WTC11 (cell line): ENCODE measurements at regions not wholly inside any gene's neighbourhood (a gene's known extent, or its start where the extent isn't known, plus 50 kb on each side); places are given as distances from the start of the nearest gene placed in this dataset.

Experiments used
- ATAC-seq: fragments of 200-7000 bp; cut with Tn5 transposase; 2 replicates; pipeline ENCODE4 v1.10.0; 2021; ENCODE audit warnings: mild to moderate bottlenecking, moderate library complexity
- CTCF ChIA-PET: fragments of 300-600 bp; sonication (Branson Sonifier 250); formaldehyde crosslinking; loops from one replicate; lab custom pipeline; 2021; ENCODE audit warnings: antibody characterized with exemption; lab: Charles Lee
- POLR2A ChIA-PET: fragments of 350-600 bp; sonication (Branson Sonifier 250); formaldehyde crosslinking; loops from one replicate; lab custom pipeline; 2021; ENCODE audit warnings: antibody characterized with exemption; lab: Charles Lee
- DNase-seq: peaks from one replicate; pipeline ENCODE4 v3.0.0; 2021; ENCODE audit warnings: low spot score
- H3K27ac Mint-ChIP-seq: 2 replicates; pipeline ENCODE4 v1.8.0; 2021; ENCODE audit warnings: mixed read lengths
- H3K27me3 Mint-ChIP-seq: 2 replicates; pipeline ENCODE4 v1.8.0; 2021; ENCODE audit warnings: low read depth, mild to moderate bottlenecking, moderate library complexity, mixed read lengths
- H3K36me3 Mint-ChIP-seq: 2 replicates; pipeline ENCODE4 v1.8.0; 2021; ENCODE audit warnings: mixed read lengths
- H3K4me1 Mint-ChIP-seq: 2 replicates; pipeline ENCODE4 v1.8.0; 2022; ENCODE audit warnings: mixed read lengths
- H3K4me3 Mint-ChIP-seq: 2 replicates; pipeline ENCODE4 v1.8.0; 2021; ENCODE audit warnings: mild to moderate bottlenecking, moderate library complexity, mixed read lengths
- H3K9me3 Mint-ChIP-seq: 2 replicates; pipeline ENCODE4 v1.8.0; 2021; ENCODE audit warnings: mixed read lengths
- ELF4 ChIP-seq: sonication (generic); formaldehyde crosslinking; IDR thresholded peaks from 2 replicates; pipeline ENCODE4 v1.8.1; 2022; ENCODE audit warnings: low read depth, mild to moderate bottlenecking, moderate library complexity, missing genetic modification reagents
- FOXK1 ChIP-seq: sonication (generic); formaldehyde crosslinking; IDR thresholded peaks from 2 replicates; pipeline ENCODE4 v1.8.0; 2022; ENCODE audit warnings: mild to moderate bottlenecking, moderate library complexity, missing genetic modification reagents
- IRF2 ChIP-seq: sonication (generic); formaldehyde crosslinking; IDR thresholded peaks from 2 replicates; pipeline ENCODE4 v1.8.0; 2022; ENCODE audit warnings: low read depth, missing genetic modification reagents, borderline replicate concordance
- JAZF1 ChIP-seq: fragments of 250-450 bp; sonication (Bioruptor Pico); IDR thresholded peaks from 2 replicates; pipeline ENCODE4 v1.9.0; 2021; ENCODE audit warnings: moderate library complexity, mild to moderate bottlenecking, inconsistent platforms
- KAT7 ChIP-seq: sonication (generic); formaldehyde crosslinking; IDR thresholded peaks from 2 replicates; pipeline ENCODE4 v1.8.1; 2023; ENCODE audit warnings: missing genetic modification reagents, mild to moderate bottlenecking, borderline replicate concordance
- NFATC4 ChIP-seq: fragments of 250-450 bp; sonication (Bioruptor Pico); IDR thresholded peaks from 2 replicates; pipeline ENCODE4 v1.9.0; 2021; ENCODE audit warnings: mild to moderate bottlenecking
- NFYB ChIP-seq: sonication (generic); formaldehyde crosslinking; conservative IDR thresholded peaks from 2 replicates; pipeline ENCODE4 v1.8.0; 2022; ENCODE audit warnings: low read depth, missing genetic modification reagents
- NR1H2 ChIP-seq: sonication (generic); formaldehyde crosslinking; IDR thresholded peaks from 2 replicates; pipeline ENCODE4 v1.9.0; 2021; ENCODE audit warnings: mild to moderate bottlenecking, moderate library complexity, missing genetic modification reagents
- NR2C2 ChIP-seq: sonication (generic); formaldehyde crosslinking; IDR thresholded peaks from 2 replicates; pipeline ENCODE4 v1.8.0; 2022; ENCODE audit warnings: mild to moderate bottlenecking, missing genetic modification reagents
- OVOL2 ChIP-seq: fragments of 250-450 bp; sonication (Bioruptor Pico); IDR thresholded peaks from 2 replicates; pipeline ENCODE4 v1.9.0; 2021; ENCODE audit warnings: mild to moderate bottlenecking, borderline replicate concordance
- PRRX2 ChIP-seq: fragments of 250-450 bp; sonication (Bioruptor Pico); IDR thresholded peaks from 2 replicates; pipeline ENCODE4 v1.8.0; 2021; ENCODE audit warnings: mild to moderate bottlenecking
- RELA ChIP-seq: sonication (generic); formaldehyde crosslinking; IDR thresholded peaks from 2 replicates; pipeline ENCODE4 v1.8.1; 2022; ENCODE audit warnings: missing genetic modification reagents, mild to moderate bottlenecking, borderline replicate concordance
- TCF7 ChIP-seq: sonication (generic); formaldehyde crosslinking; IDR thresholded peaks from 2 replicates; pipeline ENCODE4 v1.8.0; 2022; ENCODE audit warnings: mild to moderate bottlenecking, low read depth, missing genetic modification reagents, moderate library complexity
- TEAD4 ChIP-seq: sonication (generic); formaldehyde crosslinking; IDR thresholded peaks from 2 replicates; pipeline ENCODE4 v1.8.0; 2022; ENCODE audit warnings: mild to moderate bottlenecking, missing genetic modification reagents
- TP53 ChIP-seq: sonication (generic); formaldehyde crosslinking; IDR thresholded peaks from 2 replicates; pipeline ENCODE4 v1.8.1; 2023; ENCODE audit warnings: mild to moderate bottlenecking, missing genetic modification reagents
- ZBTB21 ChIP-seq: sonication (generic); formaldehyde crosslinking; IDR thresholded peaks from 2 replicates; pipeline ENCODE4 v1.8.1; 2023; ENCODE audit warnings: mild to moderate bottlenecking, missing genetic modification reagents, borderline replicate concordance
- ZNF121 ChIP-seq: sonication (generic); formaldehyde crosslinking; IDR thresholded peaks from 2 replicates; pipeline ENCODE4 v1.8.0; 2023; ENCODE audit warnings: missing genetic modification reagents
- ZNF138 ChIP-seq: sonication (generic); formaldehyde crosslinking; conservative IDR thresholded peaks from 2 replicates; pipeline ENCODE4 v1.8.1; 2022; ENCODE audit warnings: mild to moderate bottlenecking, moderate library complexity, missing genetic modification reagents
- ZNF317 ChIP-seq: sonication (generic); formaldehyde crosslinking; IDR thresholded peaks from 2 replicates; pipeline ENCODE4 v1.8.1; 2023; ENCODE audit warnings: low read depth, mild to moderate bottlenecking, moderate library complexity, missing genetic modification reagents, borderline replicate concordance
- ZNF423 ChIP-seq: fragments of 250-450 bp; sonication (Bioruptor Pico); IDR thresholded peaks from 2 replicates; pipeline ENCODE4 v2.1.2; 2022; ENCODE audit warnings: mild to moderate bottlenecking, moderate library complexity
- TF ChIP-seq, protein P1 (sequence below): sonication (generic); formaldehyde crosslinking; conservative IDR thresholded peaks from 2 replicates; pipeline ENCODE4 v1.8.1; 2023; ENCODE audit warnings: mild to moderate bottlenecking, low read depth, missing genetic modification reagents, moderate library complexity
- TF ChIP-seq, protein P2 (sequence below): sonication (generic); formaldehyde crosslinking; IDR thresholded peaks from 2 replicates; pipeline ENCODE4 v1.8.1; 2023; ENCODE audit warnings: mild to moderate bottlenecking, missing genetic modification reagents
- TF ChIP-seq, protein P3 (sequence below): sonication (generic); formaldehyde crosslinking; IDR thresholded peaks from 2 replicates; pipeline ENCODE4 v1.8.0; 2022; ENCODE audit warnings: mild to moderate bottlenecking, missing genetic modification reagents
- TF ChIP-seq, protein P4 (sequence below): fragments of 250-450 bp; sonication (Bioruptor Pico); IDR thresholded peaks from 2 replicates; pipeline ENCODE4 v1.9.0; 2021; ENCODE audit warnings: mild to moderate bottlenecking, borderline replicate concordance
- TF ChIP-seq, protein P5 (sequence below): fragments of 250-450 bp; sonication (Bioruptor Pico); IDR thresholded peaks from 2 replicates; pipeline ENCODE4 v2.1.2; 2022; ENCODE audit warnings: mild to moderate bottlenecking, moderate library complexity

DNA sequence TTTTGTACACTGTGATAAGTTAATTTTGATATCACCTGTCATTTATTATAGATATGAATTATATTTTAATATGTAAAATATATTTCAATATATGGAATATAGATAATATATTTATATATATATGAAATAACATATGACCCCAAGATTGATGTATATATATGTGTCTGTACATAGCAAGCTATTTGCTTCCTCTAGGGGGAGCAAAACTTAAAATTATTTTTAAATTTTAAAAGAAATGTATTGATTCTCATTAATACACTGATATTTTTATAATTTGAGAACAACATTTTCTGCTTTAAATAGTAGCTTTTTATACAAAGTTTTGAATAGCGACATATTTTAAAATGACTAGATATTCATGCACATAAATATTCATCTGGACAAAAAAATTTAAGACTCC, 272.0 kb downstream of the DMRTA1 start (continued):
- TF ChIP-seq, protein P1, sequence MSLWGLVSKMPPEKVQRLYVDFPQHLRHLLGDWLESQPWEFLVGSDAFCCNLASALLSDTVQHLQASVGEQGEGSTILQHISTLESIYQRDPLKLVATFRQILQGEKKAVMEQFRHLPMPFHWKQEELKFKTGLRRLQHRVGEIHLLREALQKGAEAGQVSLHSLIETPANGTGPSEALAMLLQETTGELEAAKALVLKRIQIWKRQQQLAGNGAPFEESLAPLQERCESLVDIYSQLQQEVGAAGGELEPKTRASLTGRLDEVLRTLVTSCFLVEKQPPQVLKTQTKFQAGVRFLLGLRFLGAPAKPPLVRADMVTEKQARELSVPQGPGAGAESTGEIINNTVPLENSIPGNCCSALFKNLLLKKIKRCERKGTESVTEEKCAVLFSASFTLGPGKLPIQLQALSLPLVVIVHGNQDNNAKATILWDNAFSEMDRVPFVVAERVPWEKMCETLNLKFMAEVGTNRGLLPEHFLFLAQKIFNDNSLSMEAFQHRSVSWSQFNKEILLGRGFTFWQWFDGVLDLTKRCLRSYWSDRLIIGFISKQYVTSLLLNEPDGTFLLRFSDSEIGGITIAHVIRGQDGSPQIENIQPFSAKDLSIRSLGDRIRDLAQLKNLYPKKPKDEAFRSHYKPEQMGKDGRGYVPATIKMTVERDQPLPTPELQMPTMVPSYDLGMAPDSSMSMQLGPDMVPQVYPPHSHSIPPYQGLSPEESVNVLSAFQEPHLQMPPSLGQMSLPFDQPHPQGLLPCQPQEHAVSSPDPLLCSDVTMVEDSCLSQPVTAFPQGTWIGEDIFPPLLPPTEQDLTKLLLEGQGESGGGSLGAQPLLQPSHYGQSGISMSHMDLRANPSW (CRISPR knock-in tag), result no peak
- TF ChIP-seq, protein P2, sequence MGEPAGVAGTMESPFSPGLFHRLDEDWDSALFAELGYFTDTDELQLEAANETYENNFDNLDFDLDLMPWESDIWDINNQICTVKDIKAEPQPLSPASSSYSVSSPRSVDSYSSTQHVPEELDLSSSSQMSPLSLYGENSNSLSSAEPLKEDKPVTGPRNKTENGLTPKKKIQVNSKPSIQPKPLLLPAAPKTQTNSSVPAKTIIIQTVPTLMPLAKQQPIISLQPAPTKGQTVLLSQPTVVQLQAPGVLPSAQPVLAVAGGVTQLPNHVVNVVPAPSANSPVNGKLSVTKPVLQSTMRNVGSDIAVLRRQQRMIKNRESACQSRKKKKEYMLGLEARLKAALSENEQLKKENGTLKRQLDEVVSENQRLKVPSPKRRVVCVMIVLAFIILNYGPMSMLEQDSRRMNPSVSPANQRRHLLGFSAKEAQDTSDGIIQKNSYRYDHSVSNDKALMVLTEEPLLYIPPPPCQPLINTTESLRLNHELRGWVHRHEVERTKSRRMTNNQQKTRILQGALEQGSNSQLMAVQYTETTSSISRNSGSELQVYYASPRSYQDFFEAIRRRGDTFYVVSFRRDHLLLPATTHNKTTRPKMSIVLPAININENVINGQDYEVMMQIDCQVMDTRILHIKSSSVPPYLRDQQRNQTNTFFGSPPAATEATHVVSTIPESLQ (CRISPR knock-in tag), result no peak
- TF ChIP-seq TCF7 (CRISPR knock-in tag) (no peak), IRF2 (CRISPR knock-in tag) (no peak), ZNF423 (CRISPR knock-in tag) (no peak), ELF4 (no peak), RELA (CRISPR knock-in tag) (no peak), NR2C2 (CRISPR knock-in tag) (no peak), FOXK1 (CRISPR knock-in tag) (no peak), OVOL2 (no peak), ZNF138 (CRISPR knock-in tag) (no peak), TEAD4 (no peak), ZBTB21 (CRISPR knock-in tag) (no peak)
- TF ChIP-seq, protein P3, sequence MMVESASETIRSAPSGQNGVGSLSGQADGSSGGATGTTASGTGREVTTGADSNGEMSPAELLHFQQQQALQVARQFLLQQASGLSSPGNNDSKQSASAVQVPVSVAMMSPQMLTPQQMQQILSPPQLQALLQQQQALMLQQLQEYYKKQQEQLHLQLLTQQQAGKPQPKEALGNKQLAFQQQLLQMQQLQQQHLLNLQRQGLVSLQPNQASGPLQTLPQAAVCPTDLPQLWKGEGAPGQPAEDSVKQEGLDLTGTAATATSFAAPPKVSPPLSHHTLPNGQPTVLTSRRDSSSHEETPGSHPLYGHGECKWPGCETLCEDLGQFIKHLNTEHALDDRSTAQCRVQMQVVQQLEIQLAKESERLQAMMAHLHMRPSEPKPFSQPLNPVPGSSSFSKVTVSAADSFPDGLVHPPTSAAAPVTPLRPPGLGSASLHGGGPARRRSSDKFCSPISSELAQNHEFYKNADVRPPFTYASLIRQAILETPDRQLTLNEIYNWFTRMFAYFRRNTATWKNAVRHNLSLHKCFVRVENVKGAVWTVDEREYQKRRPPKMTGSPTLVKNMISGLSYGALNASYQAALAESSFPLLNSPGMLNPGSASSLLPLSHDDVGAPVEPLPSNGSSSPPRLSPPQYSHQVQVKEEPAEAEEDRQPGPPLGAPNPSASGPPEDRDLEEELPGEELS (CRISPR knock-in tag), result no peak
- TF ChIP-seq, all 79 proteins: peak for 0

DNA sequence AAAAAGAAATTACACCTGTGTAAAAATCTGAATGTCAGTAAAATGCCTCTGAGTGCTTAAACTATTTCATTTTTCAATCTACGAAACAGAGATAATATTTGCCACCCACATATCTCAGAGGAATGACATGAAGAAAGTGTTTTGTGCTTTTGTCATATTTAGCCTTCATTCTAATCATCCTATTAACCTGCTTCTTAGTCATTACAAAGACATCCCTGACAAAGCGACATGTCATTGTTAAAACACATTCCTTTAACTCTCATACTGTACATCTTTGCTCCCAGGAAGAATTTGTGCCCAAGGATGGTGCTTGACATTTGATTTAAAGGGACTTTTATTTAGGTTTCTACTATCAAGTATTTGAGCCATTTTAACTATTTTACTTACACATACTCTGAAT, 275.9 kb downstream of the DMRTA1 start:
- no peak for DNase-seq
- Mint-ChIP-seq H3K4me3 (no peak overlapping the region), H3K36me3 (no peaks in the 10 kb centered on the region), H3K27ac (no peak overlapping the region), H3K4me1 (peaks cover 5% of the 10 kb centered on the region), H3K27me3 (no peaks in the 10 kb centered on the region; the same call in 1 of the 2 replicates), H3K9me3 (peaks cover 5% of the 10 kb centered on the region; the same call in 1 of the 2 replicates)
- ChIA-PET CTCF (no interaction called here), POLR2A (no interaction called here)
- no peak for ATAC-seq
- no peak for TF ChIP-seq NFATC4
- no peak for TF ChIP-seq KAT7 (CRISPR knock-in tag)
- no peak for TF ChIP-seq PRRX2 (CRISPR knock-in tag)
- no peak for TF ChIP-seq NFYB (CRISPR knock-in tag)
- TF ChIP-seq TP53, result no peak
- TF ChIP-seq ZNF121 (CRISPR knock-in tag), result no peak
- TF ChIP-seq, protein P4, sequence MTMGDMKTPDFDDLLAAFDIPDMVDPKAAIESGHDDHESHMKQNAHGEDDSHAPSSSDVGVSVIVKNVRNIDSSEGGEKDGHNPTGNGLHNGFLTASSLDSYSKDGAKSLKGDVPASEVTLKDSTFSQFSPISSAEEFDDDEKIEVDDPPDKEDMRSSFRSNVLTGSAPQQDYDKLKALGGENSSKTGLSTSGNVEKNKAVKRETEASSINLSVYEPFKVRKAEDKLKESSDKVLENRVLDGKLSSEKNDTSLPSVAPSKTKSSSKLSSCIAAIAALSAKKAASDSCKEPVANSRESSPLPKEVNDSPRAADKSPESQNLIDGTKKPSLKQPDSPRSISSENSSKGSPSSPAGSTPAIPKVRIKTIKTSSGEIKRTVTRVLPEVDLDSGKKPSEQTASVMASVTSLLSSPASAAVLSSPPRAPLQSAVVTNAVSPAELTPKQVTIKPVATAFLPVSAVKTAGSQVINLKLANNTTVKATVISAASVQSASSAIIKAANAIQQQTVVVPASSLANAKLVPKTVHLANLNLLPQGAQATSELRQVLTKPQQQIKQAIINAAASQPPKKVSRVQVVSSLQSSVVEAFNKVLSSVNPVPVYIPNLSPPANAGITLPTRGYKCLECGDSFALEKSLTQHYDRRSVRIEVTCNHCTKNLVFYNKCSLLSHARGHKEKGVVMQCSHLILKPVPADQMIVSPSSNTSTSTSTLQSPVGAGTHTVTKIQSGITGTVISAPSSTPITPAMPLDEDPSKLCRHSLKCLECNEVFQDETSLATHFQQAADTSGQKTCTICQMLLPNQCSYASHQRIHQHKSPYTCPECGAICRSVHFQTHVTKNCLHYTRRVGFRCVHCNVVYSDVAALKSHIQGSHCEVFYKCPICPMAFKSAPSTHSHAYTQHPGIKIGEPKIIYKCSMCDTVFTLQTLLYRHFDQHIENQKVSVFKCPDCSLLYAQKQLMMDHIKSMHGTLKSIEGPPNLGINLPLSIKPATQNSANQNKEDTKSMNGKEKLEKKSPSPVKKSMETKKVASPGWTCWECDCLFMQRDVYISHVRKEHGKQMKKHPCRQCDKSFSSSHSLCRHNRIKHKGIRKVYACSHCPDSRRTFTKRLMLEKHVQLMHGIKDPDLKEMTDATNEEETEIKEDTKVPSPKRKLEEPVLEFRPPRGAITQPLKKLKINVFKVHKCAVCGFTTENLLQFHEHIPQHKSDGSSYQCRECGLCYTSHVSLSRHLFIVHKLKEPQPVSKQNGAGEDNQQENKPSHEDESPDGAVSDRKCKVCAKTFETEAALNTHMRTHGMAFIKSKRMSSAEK (CRISPR knock-in tag), result no peak
- no peak for TF ChIP-seq JAZF1
- TF ChIP-seq NR1H2 (CRISPR knock-in tag), result no peak
- TF ChIP-seq, protein P5, sequence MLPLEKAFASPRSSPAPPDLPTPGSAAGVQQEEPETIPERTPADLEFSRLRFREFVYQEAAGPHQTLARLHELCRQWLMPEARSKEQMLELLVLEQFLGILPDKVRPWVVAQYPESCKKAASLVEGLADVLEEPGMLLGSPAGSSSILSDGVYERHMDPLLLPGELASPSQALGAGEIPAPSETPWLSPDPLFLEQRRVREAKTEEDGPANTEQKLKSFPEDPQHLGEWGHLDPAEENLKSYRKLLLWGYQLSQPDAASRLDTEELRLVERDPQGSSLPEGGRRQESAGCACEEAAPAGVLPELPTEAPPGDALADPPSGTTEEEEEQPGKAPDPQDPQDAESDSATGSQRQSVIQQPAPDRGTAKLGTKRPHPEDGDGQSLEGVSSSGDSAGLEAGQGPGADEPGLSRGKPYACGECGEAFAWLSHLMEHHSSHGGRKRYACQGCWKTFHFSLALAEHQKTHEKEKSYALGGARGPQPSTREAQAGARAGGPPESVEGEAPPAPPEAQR, result no peak
- no peak for TF ChIP-seq ZNF317 (CRISPR knock-in tag)
